C4-2B (cell line): ENCODE measurements at regions not wholly inside any gene's neighbourhood (a gene's known extent, or its start where the extent isn't known, plus 50 kb on each side); places are given as distances from the start of the nearest gene placed in this dataset.

Experiments
- ZFX ChIP-seq: fragments of 450-650 bp; IDR thresholded peaks from 2 replicates; pipeline ENCODE4 v1.6.1; 2017
- TF ChIP-seq, protein P1 (sequence below): fragments of 450-650 bp; conservative IDR thresholded peaks from 2 replicates; pipeline ENCODE4 v1.5.1; 2017; ENCODE audit warnings: mild to moderate bottlenecking

DNA sequence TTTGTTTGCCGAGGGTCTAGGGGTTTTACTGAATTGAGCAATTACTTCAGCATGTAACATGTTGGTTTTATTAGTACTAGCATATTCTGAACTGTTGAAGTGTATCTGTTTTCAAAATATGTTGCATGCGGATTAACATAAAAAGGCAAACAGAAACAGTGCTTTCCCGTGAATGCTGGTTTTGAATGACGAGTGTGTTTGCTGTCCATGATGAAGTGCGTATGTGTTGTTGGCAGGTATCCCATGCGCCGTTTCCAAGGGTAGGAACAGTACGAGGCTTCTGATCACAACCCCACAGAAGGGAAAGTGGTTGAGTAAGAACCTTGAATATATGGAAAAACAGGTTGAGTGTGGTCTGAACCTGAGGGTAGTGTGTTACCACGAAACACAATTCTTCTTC is 232.9 kb downstream of the SAMD5 start:
- TF ChIP-seq, protein P1, sequence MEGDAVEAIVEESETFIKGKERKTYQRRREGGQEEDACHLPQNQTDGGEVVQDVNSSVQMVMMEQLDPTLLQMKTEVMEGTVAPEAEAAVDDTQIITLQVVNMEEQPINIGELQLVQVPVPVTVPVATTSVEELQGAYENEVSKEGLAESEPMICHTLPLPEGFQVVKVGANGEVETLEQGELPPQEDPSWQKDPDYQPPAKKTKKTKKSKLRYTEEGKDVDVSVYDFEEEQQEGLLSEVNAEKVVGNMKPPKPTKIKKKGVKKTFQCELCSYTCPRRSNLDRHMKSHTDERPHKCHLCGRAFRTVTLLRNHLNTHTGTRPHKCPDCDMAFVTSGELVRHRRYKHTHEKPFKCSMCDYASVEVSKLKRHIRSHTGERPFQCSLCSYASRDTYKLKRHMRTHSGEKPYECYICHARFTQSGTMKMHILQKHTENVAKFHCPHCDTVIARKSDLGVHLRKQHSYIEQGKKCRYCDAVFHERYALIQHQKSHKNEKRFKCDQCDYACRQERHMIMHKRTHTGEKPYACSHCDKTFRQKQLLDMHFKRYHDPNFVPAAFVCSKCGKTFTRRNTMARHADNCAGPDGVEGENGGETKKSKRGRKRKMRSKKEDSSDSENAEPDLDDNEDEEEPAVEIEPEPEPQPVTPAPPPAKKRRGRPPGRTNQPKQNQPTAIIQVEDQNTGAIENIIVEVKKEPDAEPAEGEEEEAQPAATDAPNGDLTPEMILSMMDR: no peak
- no peak for TF ChIP-seq ZFX
